ENCODE measurements at regions not wholly inside any gene's neighbourhood (a gene's known extent, or its start where the extent isn't known, plus 50 kb on each side); places are given as distances from the start of the nearest gene placed in this dataset.
"Not testable (repeated sequence)": the region's sequence is repeated elsewhere in the genome, so short reads cannot be mapped to it uniquely, and the experiment has no call there.

- no peak for DNase-seq (ENCODE audit: low read depth)
Observed at GRCh38 chr5:128667751-128668150, 129.7 kb upstream of the FBN2 start.

DNA sequence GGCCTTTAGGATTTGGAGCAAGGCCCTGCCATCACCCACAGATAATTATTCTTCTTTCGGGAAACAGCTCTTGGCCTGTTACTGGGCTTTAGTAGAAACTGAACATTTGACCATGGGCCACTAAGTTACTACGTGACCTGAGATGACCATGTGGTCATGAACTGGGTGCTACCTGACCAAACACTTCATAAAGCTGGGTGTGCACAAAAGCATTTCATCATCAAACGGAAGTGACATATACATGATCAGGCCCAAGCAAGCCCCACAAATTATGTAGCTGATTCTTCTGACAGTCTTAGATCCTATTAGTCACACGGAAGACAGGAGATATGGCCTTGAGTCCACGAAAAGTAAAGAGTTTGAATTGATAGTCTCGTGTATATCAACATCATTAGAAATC, 130.9 kb upstream of the FBN2 start:
- DNase-seq (ENCODE audit: low read depth): no peak

- DNase-seq (ENCODE audit: low read depth): no peak
Observed at GRCh38 chr5:128669803-128670202, 131.8 kb upstream of the FBN2 start.

GRCh38 chr5:128671943-128672342, 133.9 kb upstream of the FBN2 start:
- no peak for DNase-seq (ENCODE audit: low read depth)

DNA sequence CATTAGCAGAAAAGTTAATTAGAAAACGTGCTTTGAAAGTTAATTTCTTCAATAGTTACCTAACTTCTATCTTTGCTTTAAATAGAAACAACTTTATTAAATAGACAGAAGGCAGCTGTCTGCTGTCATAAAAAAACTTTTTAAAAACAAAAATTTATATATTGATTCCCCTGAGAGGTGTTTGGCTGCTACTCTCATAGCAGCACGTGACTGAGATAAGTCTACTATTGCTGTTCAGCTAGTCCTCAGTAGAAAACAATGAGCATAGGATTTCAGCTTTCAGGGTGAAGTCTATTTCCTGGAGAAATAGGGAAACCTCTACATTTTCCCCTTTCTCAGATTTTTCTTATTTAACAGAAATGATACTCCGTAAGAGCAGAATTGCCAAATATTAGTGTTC, 135.0 kb upstream of the FBN2 start:
- DNase-seq (ENCODE audit: low read depth): no peak

- no peak for DNase-seq (ENCODE audit: low read depth)
Observed at GRCh38 chr5:128673411-128673957, 135.4 kb upstream of the FBN2 start.

- DNase-seq (ENCODE audit: low read depth): no peak
Observed at GRCh38 chr5:128673970-128674369, 135.9 kb upstream of the FBN2 start.

GRCh38 chr5:128674837-128675446, 136.9 kb upstream of the FBN2 start:
- peak; percentile 51 for DNase-seq (ENCODE audit: low read depth)

DNA sequence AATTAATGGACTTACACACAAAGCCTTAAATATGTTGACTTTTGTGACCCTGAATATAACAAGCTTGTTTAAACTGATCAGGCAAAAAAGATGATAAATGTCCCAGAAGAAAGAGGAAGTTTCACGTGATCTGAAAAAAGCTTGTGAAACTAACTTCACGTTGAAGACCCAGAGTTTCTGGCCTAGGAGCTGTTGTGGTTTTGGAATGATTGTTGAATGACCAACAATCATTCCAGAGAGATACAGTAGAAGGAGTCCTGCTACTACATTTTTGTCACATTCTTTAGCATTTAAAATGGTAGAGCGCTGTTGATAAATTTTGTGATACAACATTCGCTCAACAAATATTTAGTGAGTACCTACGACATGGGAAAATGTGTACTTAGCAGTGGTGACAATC, 143.1 kb upstream of the FBN2 start:
- no peak for DNase-seq (ENCODE audit: low read depth)

DNA sequence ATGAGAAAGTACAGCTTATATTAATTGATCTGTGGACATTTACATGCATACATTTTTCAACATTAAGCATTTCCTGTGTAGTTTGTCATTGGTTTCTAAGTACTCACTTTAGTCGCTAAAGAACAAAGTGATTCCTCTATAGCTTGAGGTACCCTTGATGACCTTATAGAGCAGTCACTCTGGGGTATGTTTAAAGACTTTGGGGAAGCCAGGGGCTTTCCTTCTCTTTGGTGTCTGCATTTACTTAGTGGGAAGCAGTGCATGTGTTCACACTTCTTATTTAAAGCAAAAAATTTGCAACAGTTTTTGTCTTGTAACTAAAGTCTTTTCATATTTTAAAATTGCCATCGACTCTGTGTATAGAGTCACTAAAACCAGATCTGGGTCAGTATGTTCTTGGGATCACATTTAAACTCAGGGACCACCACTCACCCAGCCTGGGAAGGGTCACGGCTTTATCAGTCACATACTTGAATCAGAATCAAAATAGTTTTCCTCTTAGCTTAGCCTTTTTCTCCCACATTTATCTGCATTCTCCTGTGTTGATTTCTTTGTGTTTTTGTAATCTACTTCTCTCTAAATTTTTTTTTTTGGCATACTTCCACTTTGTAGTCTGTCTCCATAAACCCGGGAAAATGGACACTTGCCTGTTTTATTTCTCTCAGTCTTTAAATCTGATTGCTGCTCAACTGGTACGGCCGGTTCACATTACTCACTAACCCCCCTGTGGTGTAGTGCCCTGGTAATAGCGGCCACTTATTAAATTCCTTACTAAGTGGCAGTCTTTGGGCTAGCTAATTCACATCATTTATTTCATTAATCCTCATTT, 143.9 kb upstream of the FBN2 start:
- no peak for DNase-seq (ENCODE audit: low read depth)

GRCh38 chr5:128682669-128683068, 144.6 kb upstream of the FBN2 start:
- no peak for DNase-seq (ENCODE audit: low read depth)

- no peak for DNase-seq (ENCODE audit: low read depth)
Observed at GRCh38 chr5:128684961-128685360, 146.9 kb upstream of the FBN2 start.

GRCh38 chr5:128687930-128688329, 149.9 kb upstream of the FBN2 start:
- no peak for DNase-seq (ENCODE audit: low read depth)

GRCh38 chr5:128693764-128694163, 155.7 kb upstream of the FBN2 start:
- DNase-seq (ENCODE audit: low read depth): no peak

DNA sequence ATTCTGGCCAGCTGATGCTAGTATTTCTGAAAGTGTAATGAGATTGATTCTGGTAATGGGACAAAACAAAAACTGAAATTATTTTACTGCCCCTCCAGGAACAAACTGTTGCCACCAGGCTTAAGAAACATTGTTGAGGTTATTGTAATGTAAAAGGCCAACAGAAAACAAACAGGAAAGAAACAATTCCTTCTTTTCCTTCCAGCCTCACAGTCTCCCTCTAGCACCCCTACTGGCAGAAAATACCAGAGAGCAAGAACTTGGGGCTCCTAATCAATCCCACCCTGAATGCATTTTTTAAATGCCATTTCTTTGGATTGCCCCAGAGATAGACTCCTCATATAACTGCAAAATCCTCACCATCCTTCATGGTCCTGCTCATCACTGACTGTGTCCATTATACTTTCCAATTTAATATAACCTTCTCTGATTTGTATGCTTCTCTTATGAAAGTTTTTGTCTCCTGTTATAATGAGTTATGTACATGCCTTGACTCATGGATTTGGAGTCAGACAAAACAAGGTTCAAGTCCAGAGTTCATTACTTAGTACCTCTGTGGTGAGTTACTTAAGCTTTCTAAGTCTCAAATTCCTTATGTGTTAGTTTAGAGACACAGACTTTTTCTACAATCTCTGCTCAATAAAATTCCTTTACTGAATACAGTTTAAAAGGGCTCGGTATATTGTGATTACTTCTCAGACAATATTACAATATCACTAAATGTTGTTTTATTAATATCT, 157.9 kb upstream of the FBN2 start:
- DNase-seq (ENCODE audit: low read depth): no peak

DNA sequence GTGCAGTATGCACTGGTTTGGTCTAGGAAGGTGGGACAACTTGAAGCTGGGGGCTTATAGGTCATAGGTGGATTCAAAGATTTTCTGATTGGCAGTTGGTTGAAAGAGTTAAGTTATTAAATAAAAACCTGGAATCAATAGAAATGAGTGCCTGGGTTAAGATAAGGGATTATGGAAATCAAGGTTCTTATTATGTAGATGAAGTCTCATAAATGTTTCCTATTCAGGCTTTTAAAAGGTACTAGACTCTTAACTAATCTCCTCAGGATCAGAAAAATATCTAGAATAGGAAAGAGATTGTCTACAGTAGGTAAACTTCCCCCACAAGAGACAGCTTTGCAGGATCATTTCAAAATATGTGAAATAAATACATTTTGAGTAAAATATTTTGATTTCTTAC, 163.3 kb upstream of the FBN2 start:
- no peak for DNase-seq (ENCODE audit: low read depth)

GRCh38 chr5:128703322-128703721, 165.3 kb upstream of the FBN2 start:
- no peak for DNase-seq (ENCODE audit: low read depth)

GRCh38 chr5:128706269-128706668, 168.2 kb upstream of the FBN2 start:
- DNase-seq (ENCODE audit: low read depth): no peak

- DNase-seq (ENCODE audit: low read depth): no peak
Observed at GRCh38 chr5:128708841-128709240, 170.8 kb upstream of the FBN2 start.

GRCh38 chr5:128711216-128711615, 173.2 kb upstream of the FBN2 start:
- no peak for DNase-seq (ENCODE audit: low read depth)

- DNase-seq (ENCODE audit: low read depth): no peak
Observed at GRCh38 chr5:128714551-128714950, 176.5 kb upstream of the FBN2 start.

GRCh38 chr5:128722551-128722950, 184.5 kb upstream of the FBN2 start:
- DNase-seq (ENCODE audit: low read depth): no peak

DNA sequence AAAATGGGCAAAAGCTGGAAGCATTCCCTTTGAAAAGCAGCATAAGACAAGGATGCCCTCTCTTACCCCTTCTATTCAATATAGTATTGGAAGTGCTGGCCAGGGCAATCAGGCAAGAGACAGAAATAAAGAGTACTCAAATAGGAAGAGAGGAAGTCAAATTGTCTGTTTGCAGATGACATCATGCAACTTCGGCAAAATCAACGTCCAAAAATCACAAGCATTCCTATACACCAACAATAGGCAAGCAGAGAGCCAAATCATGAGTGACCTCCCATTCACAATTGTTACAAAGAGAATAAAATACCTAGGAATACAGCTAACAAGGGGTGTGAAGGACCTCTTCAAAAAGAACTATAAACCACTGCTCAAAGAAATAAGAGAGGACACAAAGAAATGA, 192.0 kb upstream of the FBN2 start:
- DNase-seq (ENCODE audit: low read depth): not testable (repeated sequence)

All from fibroblast of the conjunctiva (primary cell).